G401.6 (cell line): ENCODE measurements at regions not wholly inside any gene's neighbourhood (a gene's known extent, or its start where the extent isn't known, plus 50 kb on each side); places are given as distances from the start of the nearest gene placed in this dataset.
"Not testable (repeated sequence)": the region's sequence is repeated elsewhere in the genome, so short reads cannot be mapped to it uniquely, and the experiment has no call there.

Experiments used
- FAIRE-seq: peaks from 2 replicates; lab custom pipeline; 2012; peaks lifted over from hg19 to GRCh38; lab: Jason Lieb, UNC

DNA sequence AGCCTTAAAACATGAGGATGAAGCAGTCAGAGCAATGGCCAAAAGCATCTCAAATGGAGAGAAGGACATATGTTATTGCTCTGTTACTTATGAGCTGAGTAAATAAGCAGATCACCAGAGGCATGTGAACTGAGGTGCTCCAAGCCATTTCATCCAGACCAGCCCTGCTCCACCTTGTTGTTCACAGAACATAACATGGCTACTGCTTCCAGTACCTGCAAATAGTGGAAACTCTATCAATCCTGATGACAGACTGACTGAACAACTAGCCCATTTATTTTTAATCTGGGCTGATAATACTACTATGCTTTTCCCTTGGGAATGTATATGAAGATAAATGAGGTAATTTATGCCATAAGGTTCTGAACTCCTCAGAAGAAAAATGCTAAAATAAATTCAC is 1164.7 kb downstream of the FAM181B start:
- no peak for FAIRE-seq

DNA sequence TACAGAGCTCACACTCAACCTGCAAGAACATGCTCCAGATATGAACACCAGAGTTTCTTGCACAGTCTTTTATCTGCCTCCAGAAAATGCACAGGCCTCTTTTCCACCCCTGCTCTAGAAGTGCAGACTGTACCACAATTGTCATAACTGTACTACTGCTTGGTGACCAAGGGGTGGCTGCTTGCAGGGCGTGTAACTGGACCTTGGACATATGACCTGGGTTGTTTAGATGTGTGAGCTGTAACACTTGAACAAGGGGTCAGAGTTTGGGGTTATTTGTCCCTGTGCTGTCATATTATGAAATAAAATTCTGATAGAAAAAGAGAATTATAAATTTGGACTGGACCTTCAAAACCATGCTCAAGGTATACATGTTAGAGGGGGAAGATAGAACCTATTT is 1185.5 kb downstream of the FAM181B start:
- FAIRE-seq, result no peak

DNA sequence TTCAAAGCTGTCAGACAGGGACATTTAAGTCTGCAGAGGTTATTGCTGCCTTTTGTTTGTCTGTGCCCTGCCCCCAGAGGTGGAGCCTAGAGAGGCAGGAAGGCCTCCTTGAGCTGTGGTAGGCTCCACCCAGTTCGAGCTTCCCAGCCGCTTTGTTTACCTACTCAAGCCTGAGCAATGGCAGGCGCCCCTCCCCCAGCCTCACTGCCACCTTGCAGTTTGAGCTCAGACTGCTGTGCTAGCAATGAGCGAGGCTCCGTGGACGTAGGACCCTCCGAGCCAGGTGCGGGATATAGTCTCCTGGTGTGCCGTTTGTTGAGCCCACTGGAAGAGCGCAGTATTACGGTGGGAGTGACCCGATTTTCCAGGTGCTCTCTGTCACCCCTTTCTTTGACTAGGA is 1193.9 kb downstream of the FAM181B start:
- FAIRE-seq, result not testable (repeated sequence)

DNA sequence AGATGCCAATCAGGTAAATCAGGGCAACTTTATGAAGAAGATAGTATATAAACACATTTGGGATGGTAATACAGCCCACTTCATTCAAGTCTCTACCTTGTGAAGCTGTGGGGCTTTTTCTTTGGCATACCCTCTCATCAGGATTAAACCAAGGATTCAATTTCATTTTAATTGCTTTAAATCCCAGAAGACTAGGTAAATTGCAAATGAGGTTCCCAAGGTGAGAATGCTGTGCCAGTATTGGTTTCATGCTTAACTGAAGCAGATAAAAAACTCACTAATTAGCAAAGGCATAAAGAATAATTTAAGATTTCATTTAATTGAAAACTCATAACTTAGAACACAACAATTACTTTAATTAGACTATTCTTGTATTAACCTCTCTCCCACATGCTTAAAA is 1218.1 kb downstream of the FAM181B start:
- no peak for FAIRE-seq

DNA sequence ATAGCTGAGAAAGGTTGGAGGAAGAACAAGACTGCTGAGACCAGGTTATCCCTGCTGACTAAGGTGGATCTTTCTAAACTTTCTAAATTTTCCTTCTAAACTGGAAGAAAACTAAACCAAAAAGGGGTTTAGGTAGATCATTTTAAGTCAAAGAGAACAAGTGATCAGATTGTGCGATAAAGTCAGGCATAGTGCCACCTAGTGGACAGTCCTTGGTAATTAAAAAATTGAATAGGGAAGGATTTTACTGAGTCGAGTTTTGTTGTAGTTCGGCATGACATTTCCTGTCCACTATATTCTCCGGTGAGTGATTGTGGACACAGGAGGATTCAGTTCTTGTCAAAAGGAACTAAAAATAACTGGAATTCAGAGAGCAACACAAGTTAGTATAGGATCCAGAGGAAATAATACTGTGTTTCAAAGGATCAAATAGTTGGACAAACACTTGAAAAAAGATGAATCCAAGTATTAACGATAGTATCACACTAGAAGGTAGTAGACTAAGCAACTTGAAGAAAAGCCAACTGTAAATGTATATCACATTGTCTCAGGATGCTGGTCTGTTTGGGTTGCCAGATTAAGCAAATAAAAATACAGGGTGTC is 1236.4 kb downstream of the FAM181B start:
- FAIRE-seq, result peak; percentile 89

DNA sequence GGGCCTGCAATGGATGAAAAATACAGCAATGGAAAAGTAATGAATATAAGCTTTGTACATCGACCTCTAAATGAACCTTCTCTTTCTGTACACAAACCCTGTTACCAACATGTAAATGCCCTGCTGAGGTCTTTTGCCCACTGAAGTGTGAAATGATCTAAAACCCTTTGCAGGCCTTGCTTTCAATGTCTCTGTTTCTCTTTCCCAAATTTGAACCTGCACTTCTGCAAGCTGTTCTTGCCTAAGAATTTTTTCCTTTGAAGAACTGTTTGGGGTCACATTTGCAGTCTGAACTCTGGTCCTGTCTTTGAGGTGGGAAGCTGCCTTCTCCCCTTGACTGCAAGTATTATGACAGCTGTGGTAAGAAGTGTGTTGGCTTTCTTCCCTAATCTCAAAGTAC is 1237.1 kb downstream of the FAM181B start:
- FAIRE-seq, result no peak

DNA sequence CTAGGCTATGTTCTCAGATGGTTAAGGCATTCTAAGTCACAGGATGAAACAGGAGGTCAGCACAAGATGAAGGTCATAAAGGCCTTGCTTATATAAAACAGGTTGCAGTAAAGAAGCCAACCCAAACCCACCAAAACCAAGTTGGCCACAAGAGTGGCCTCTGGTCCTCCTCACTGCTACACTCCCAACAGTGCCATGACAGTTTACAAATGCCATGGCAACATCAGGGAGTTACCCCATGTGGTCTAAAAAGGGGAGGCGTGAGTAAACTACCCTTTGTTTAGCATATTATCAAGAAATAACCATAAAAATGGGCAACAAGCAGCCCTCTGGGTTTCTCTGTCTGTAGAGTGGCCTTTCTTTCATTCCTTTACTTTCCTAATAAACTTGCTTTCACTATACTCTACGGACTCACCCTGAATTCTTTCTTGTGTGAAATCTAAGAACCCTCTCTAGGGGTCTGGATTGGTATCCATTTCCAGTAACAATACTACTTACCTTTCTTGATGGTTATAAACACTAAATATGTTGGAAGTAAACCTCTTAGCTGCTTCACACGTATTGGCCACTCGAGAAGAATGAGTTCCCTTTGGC is 1237.9 kb downstream of the FAM181B start:
- no peak for FAIRE-seq

DNA sequence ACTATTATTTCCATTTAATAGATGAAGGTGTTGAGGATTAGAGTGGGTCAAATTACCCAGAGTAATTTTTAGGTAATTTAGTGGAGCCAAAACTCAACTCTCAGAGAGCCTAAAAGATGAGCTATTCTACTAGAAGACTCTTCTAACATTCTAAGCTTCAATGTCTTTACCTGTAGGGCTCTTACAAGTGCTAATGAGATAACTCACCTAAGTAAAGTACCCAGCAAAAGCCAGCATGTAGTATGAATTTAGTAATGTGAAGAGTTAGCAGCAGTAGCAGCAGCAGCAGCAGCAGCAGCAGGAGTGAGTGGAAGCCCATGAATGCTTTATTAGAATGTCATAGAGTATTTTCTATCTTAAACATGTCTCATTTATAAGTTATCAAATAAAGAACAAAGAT is 1239.2 kb downstream of the FAM181B start:
- no peak for FAIRE-seq

DNA sequence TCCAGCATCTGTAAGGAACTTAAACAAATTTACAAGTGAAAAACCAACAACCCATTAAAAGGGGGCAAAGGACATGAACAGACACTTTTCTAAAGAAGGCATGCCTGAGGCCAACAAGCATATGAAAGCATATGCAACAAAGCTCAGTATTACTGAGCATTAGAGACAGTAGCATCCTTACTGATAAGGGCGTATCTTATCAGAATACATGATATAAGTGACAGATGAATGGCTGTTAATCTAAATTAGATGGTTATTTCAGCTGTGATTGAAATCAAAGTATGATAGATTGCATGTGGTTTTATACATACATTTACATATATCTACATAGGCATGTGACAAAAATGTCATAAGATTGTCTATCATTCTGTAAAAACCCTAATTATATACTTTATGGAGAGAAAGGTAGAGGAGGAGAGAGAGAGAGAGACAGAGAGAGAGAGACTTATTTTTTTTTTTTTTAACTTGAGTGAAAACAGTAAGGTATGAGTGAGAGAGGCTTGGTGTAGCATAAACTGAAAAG is 1240.7 kb downstream of the FAM181B start:
- no peak for FAIRE-seq

DNA sequence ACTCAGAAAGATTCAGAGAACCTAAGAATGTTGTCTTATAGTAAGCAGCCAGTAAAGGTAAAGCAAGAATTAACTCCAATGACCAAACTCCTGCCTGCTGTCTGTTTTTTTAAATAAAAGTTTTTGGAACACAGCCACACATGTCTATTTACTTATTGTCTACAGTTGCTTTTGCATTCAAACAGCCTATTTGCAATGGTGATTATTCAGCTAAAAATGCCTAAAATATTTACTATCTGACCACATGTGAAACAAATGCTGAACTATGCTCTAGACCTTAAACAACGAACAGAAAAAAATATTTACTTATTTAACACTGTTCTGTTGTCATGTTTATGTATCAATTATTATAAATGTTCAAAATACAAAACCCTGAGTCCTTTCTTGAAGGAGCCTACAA is 1246.6 kb downstream of the FAM181B start:
- FAIRE-seq, result no peak

DNA sequence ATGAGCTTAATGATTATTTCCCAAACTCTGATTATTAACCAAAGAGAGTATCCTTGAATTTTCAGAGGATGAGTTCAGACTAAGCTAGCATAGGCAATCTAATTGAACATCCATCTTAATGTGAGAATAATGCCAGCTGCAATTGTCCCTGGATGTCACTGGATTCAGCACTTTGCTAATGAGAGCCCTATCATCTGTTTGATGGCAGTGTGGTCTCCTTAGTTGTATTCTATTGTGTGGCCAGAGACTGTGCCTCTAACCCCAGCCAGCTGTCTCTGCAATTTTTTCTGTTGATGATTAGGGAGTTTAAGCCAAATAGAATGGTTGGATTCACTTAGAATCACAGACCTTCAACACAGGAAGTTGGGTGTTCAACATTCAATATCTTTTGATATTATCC is 1249.5 kb downstream of the FAM181B start:
- no peak for FAIRE-seq

DNA sequence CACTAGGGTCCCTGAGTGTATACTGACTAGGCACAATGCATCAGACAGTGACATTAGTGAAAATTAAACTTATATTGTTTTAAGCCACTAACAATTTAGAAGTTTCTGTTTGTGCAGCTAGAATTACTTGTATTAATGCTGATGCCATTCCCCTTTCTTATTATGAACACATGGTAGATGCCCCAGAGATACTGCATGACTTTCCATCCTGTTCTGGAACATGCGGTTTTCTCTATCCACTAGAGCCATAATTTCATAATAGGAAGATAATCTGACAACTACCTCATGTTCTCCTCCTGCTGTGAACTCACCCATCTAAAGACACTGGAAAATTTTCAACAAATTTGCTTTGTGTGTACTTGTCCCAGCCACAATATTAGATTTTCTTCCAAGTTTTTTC is 1256.4 kb downstream of the FAM181B start:
- no peak for FAIRE-seq

DNA sequence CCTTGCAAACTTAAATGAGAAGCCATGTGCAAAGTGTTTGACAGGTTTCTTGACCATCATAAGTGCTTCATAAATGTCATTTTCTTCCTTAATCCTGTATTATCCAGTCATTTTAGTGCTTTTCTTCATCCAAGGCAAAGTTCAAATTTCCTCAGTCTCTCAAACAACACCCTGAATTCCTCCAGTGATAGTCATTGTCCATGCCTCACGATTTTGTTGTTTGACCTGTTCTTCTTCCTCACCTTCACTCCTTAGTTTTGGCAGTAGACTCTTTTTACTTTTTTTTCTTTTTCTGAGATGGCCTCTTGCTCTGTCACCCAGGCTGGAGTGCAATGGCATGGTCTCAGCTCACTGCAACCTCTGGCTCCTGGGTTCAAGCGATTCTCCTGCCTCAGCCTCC is 1257.3 kb downstream of the FAM181B start:
- no peak for FAIRE-seq

DNA sequence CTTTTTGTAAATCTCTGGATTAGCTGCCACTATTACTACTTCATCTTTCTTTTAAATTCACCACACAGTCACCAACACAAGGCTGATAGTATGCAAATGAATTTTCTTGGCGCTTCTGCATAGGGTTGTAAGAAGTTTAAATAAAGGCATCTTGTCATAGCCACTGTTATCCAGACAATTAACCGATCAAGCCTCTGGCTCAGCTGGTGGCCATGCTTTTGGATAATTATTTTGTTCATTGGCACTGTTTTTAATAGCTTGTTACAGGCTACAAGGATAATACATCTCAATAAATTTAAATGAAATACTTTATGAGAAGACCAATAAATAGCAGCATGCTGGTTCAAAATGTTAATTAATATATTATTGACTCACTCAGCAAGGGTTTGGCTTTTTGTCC is 1261.0 kb downstream of the FAM181B start:
- FAIRE-seq, result no peak

DNA sequence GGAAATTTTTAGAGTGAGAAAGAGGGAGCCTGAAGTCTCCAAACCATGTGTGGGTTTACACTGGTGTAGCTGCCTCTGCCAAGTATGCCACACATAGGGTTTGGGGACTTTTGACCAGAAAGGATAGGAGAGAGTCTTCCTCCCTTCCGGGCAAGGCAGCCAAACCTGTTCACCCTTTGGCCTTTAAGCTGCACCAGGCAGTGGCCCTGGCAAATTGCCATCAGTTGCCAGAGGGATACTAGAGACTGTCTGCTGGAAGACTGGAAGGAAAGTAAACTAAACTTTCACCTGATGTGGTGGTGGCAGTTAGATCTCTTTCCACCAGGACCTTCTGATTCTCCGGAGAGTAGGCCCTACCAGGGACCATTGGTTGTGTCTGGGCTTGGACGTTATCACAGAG is 1263.2 kb downstream of the FAM181B start:
- no peak for FAIRE-seq

DNA sequence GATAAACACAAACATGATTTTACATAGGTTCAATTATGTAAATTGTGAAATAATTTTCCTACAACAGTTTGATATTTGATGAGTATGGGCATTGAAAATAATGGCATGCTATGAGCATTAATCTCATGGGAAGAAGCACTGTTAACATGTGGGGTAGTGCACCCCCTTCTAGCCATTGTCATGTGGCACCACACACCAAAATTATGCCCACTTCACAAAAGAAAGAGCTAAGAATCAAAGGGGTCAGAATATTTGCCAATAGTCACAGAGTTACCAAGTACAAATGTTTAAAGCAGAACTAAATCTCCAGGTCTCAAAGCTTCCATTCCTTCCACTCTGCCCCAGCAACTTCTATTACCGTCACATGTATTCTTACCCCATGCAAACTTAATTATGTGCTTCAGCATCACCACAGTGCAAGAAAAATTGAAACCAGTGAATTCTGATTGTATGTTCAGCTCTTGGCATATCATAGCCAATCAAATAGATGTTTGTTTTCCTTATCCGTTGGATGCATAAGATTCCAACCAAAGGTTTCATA is 1273.8 kb downstream of the FAM181B start:
- no peak for FAIRE-seq

DNA sequence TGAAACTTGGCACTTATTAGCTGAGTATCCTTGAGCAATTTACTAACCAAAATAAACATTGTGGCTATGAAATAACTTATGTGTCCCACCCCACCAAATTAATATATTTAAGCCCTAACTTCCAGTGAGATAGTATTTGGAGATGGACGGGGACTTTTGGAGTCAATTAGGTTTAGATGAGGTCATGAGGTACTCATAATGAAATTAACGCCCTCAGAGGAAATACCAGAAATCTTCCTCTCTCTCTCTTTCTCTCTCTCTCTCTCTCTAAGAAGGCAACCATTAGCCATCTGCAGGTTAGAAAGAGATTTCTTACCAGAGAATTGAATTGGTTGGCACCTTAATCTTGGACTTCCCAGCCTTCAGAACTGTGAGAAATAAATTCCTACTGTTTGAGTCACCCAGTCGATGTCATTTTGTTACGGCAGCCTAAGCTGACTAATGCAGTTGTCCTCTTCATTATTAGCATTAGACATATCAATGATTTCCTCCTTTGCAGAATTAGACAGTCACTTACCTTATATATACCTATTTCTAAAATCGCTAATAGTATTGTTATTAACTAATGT is 1284.0 kb downstream of the FAM181B start:
- FAIRE-seq, result no peak

DNA sequence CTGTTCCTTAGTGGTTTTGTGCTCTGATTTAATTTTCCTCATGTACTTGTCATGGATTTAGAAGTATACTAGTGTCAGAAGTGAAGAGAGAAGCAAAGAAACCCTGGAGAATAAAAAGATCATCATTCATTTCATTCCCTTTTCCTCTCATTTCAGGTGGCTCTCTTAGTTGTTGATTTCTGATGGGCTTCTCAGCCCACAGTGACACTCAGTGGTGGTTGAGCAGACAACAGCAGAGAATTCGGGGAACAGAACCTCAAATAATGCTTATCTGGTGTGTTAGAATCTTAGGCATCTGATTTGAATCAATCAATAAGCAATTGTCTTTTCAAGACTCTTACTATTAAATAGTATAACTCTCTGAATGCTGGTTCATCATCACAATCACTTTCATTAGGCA is 1289.4 kb downstream of the FAM181B start:
- no peak for FAIRE-seq

DNA sequence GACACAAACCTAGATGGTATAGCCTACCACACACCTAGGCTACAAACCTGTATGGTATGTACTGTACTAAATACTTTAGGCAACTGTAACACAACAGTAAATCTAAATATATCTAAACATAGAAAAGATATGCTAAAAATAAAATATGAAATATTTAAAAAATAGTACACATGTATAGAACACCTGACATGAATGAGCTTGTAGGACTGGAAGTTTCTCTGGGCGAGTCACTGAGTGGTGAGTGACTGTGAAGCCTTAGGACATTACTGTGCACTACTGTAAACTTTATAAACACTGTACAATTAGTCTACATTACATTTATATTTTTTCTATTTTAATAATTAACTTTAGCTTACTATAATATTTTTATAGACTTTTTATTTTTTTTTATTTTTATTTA is 1301.3 kb downstream of the FAM181B start:
- no peak for FAIRE-seq

DNA sequence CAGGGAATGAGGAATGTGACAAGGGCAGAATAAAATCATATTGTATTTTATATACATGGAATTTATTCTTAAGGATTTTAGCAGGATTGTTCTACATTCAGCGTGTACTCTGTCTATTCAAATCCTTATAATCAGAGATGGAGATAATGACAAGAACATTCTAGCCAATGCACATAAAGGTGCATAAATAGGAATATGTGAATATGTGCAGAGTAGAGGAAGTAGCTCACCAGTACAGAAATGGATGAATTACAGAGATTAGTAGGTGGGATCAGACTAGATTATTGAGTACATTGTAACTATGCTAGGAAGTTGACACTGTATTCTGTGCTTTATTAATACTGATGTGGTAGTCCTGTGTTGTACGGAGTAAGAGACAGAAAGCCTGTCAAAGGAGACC is 1308.8 kb downstream of the FAM181B start:
- no peak for FAIRE-seq

DNA sequence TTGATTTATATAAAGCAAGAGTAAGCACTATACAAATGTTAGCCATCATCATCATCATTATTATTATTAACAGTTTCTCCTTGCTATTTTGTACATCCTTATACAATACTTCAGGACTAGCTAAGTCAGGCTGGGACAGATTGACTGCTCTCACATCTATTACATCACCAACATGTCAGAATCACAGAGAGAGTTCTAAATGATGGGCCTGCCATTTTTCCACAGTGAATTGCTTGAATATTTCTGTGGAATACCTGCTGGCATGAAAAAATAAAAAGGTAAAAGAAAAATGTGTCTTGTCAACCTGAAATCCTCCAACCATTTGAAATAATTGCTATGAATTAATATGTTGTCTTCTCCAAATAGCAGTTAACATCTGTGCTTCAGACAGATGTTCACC is 1311.3 kb downstream of the FAM181B start:
- FAIRE-seq, result no peak

DNA sequence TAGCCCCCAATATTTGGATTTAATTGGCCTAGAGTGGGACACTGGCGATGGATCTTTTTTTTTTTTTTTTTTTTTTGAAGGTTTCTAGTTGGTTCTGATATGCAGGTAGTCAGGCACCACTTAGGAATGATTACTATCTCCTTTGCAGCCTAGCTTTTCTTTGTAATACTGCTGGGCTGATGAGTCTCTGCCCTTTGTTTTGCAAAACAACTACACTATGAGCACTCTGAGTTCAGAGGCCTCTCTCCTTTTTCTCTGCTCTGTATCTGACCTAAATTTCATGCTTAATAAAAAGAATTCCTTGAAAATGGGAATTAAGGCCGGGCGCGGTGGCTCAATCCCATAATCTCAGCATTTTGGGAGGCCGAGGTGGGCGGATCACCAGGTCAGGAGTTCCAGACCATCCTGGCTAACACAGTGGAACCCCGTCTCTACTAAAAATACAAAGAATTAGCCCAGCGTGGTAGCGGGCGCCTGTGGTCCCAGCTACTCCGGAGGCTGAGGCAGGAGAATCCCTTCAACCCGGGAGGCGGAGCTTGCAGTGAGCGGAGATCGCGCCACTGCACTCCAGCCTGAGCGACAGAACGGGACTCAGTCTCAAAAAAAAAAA is 1312.3 kb downstream of the FAM181B start:
- no peak for FAIRE-seq

DNA sequence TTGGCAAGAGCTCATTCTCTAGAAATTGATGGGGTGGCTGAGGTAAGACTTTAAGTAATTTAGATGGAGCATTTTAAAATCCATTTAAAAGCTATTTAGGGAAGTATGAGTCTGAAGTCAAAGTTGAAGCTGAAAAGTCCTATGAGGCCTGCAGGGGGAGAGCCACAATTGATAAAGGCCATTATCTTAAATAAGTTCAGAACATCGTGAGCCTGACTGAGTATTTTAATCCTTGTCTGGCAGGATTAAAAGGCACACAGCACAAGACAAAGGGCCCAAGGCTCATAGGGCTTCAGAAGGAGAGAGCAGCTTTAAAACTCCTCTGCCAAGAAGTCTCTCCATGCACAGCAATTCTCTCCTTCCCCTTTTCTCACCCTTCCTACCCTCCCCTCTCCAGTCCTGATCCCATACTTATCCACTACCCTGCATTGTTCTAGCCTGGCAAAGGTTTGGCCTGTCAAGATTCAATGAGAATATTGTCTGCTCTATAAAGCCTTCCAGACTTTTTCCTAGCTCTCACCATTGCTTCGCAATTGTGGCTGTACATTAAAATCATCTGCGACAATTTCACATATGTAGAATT is 1312.9 kb downstream of the FAM181B start:
- no peak for FAIRE-seq
